Fibroblast of upper back skin (primary cell): ENCODE measurements at regions not wholly inside any gene's neighbourhood (a gene's known extent, or its start where the extent isn't known, plus 50 kb on each side); places are given as distances from the start of the nearest gene placed in this dataset.
"Not testable (repeated sequence)": the region's sequence is repeated elsewhere in the genome, so short reads cannot be mapped to it uniquely, and the experiment has no call there.

Experiments
- DNase-seq: peaks from one replicate; pipeline ENCODE4 v3.0.0-alpha.2; 2013

DNA sequence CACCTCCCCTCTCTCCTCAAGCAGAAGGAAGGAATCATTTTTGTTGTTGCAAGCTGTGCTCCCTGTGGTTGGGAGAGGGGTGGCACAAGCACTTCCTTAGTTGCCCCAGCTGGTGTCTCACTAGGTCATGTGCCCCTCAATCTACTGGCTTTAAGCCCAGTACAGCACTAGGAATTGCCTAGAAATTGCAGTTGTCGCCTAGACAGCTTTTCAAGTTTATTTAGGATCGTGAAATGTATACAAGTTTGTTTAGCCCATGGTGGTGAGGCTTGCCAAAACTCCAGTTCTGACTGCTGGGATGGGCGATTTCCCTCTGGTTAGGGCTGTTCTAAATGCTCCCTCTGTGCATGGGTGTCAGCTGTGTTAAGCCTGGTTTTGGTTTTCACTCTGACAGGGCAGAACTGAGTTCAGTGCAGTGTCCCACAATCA, 126.8 kb upstream of the ZNF644 start:
- no peak for DNase-seq

- no peak for DNase-seq
These were observed 120.0 kb upstream of the ZNF644 start for GRCh38 chr1:91141858-91142257.

DNA sequence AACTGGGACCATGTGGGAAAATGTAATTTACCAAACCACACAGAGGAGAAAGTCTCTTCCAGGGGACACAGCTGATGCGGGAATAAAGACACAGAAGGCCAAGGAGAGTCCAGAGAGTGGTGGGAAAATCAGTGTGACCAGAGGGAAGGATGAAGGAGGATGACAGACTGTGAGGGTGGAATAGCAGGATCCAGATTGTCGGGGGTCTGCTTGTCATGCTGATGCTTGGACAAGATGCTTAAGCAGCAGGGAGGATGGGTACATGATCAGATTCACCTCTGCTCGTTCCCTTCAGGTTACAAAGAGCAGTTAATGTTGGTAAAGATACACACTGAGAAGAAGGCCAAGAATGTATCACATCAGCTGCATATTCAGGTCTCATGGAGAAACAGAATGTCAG, 117.1 kb upstream of the ZNF644 start:
- DNase-seq, result no peak

- no peak for DNase-seq
These were observed 115.5 kb upstream of the ZNF644 start for GRCh38 chr1:91137173-91137852.

DNA sequence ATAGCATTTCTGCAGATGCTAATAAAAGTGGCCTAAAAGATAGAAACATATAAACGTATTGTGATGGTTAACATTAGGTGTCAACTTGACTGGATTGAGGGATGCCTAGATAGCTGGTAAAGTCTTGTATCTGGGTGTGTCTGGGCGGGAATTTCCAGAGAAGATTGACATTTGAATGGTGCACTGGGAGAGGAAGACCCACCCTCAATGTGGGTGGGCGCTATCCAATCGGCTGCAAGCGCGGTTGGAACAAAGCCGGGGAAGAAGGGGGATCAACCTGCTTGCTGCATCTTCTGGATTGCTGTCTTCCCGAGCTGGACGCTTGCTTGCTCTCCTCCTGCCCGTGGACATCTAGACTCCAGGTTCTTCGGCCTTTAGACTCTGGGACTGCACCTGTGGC, 114.0 kb upstream of the ZNF644 start:
- DNase-seq, result no peak

DNA sequence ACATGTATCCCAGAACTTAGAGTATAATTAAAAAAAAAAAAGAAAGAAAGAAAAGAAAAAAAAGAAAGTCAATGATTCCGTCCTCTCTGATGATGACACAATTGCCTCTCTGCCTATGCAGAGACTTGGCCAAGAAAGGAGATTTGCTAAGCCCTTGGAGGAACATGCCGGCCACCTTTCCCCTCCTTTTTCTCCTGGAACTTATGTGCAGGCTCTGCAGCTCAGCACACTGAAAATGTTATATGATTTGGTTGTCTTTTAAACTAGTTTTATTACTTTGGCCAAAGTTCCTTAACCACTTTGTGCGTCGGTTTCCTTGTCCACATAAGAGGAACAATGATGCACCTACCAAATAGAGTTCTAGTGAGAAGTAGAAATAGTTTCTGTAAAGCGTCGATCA, 111.4 kb upstream of the ZNF644 start:
- DNase-seq, result no peak

DNA sequence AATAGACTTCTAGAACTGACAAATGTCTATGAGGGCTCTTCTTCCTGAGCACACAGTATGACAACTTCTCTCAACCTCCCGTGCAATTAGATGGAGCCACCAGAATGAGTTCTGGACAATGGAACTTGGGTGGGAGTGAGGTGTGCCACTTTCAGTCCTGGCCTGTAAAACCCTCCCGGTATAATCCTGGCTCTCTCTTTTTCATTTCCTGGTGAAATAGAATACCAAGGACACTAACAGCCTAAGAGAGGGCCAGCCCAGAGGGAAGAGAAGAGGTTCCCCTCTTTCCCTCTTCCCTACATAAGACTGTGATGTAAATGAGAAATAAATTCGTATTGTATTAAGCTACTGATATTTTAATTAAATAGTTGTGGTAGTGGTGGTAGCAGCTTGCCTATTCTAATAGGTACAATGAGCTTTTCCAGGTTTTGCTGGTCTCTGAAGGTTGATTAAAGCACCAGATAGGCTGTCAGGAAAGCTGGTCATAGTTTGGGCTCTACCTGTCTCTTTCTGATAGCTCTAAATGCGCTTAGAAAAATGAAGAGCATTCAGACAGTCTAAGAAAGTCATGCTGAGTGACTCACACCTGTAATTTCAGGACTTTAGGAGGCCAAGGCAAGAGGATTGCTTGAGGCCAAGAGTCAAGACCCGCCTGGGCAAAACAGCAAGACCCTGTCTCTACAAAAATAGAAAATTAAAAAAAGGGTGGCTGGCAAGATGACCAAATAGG, 108.6 kb upstream of the ZNF644 start:
- no peak for DNase-seq

DNA sequence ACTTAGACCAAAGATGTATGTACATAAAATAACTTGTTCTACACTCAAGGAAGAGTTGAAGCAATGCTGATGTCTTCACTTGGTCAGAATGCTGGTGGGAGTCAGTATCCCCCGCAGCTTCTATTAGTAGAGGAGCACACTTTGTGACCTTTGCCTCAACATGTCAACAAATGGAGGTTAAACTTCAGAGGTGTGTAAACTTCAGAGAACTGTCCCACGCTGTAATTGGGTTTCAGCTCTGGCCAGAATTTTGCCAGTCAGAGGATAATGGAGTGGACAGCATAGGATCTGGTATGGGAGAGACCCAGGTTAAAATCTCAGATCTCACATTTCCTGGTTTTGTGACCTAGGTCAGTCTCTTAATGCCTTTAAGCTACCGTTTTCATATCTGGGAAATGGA, 107.6 kb upstream of the ZNF644 start:
- no peak for DNase-seq

- DNase-seq, result no peak
These were observed 107.2 kb upstream of the ZNF644 start for GRCh38 chr1:91129017-91129416.

DNA sequence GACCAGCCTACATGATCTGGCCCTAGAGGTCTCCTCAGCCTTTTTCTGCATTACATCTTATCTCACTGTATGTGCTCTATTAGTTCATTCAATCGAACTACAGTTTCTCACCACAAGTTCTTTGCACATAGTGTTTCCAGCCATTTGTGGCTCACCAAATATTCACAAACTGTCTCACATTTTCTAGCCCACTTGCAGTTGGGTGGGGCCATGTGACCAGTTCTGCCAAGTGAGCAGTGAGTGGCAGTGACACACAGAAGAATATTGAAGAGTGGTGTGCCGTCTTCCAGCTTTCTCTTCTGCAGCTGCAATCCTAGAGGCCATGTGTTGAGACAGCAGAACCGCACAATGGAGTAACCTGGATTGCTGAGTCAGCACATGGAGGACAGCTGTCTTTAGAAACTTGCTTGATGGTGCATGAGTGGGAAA, 103.2 kb upstream of the ZNF644 start:
- peak; percentile 1 for DNase-seq

- no peak for DNase-seq
These were observed 102.6 kb upstream of the ZNF644 start for GRCh38 chr1:91124290-91124985.

DNA sequence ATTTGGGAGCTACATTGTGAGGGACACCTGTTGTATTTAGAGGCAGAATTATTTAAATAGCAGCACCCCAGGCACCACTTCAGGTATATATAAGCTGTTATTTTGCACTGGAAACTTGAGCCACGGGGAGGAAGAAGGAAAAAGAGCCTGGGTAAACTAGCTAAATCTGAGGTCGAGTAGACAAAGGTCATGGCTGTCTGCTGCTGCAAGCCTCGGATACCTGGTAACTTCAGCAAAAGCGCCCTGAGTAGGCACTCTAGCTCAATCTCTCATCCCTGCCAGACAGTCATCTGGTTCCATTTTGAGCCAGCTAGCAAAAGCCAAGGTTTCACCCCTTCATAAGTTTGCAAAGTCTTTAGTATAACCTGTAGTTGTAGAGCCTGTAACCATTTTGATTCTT, 101.9 kb upstream of the ZNF644 start:
- DNase-seq, result no peak

GRCh38 chr1:91123319-91123718, 101.5 kb upstream of the ZNF644 start:
- no peak for DNase-seq

DNA sequence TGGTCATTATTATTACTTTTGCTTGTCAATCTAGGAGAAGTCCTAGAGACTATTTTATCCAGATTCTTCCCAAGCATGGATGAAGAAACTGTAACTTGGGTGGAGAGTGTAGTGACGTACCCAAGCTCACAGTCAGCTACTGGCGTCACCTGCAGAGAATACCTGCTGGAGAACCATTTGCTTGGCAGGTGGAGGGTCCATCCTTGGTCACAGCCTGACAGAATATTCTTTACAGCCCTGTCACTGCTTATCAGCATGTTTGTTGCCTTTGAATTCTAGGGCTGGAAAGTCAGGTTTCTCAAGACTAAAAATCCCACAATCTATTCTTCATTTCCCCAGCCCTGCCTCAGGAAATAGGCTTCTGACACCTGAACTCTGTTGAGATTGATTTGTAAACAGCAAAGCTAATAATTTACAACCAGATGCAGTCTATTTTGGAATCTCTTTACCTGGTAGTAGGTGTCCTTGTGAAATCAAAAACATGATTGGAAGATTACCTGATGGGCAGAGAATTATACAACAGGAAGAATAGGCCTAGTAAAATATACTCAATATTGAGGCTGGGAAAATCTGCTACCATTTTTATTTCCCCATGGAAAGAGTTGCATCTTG, 100.4 kb upstream of the ZNF644 start:
- no peak for DNase-seq

DNA sequence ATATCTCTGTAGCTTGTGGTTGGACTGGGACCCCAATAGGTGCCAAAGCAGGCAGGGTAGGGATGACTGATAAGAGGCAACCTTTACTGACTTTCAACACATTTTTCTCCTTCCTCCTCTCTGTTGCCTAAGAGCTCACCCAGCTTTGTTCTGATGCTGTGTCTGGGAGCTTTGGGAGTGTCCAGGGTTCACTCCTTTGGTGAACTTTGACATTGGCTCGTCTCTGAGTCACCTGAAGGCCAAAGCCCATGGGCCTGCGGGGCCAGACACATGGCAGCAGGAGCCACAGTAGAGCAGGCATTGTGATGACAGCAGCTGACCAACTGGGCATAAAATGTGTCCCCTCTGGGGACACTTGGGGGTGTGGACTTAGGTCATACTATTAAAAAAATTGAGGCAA, 99.5 kb upstream of the ZNF644 start:
- no peak for DNase-seq

GRCh38 chr1:91120936-91121335, 99.1 kb upstream of the ZNF644 start:
- DNase-seq, result no peak

DNA sequence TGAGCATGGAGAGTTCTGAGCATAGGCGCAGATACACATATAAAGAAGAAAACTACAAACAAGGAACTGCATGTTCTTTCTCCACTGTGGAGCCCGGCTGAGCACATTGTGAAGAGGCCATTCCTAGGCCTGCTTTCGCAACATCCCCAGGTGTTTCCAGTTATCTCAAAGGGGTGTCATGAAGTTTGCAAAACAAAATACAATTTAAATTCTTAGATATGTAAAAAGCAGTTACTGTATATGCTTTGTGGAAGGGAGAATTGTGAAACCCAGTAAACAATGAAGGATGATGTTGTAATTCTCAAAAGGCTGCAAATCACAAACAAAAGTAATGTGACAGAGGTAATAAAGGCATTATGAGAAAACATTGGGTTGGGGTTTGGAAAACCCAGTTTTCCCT, 98.6 kb upstream of the ZNF644 start:
- DNase-seq, result no peak

DNA sequence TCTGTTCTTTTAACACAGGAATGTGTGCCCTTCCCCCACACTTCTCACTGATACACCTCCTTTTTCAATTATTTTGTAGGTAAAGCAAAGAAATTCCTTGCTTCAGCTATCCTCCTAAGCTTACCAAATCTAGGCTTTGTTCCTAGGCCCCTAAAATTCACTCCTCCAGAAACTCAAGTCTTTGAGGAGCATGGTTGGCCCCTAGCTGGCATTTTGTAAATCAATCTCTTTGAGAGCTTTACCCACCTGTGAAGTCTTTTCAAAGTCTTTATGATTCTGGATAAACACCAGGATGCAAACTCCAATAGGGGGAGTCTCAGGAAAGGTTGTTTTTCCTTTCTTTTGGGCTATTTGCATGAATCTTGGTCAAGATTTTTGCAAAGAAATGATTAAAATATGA, 82.9 kb upstream of the ZNF644 start:
- DNase-seq, result no peak

DNA sequence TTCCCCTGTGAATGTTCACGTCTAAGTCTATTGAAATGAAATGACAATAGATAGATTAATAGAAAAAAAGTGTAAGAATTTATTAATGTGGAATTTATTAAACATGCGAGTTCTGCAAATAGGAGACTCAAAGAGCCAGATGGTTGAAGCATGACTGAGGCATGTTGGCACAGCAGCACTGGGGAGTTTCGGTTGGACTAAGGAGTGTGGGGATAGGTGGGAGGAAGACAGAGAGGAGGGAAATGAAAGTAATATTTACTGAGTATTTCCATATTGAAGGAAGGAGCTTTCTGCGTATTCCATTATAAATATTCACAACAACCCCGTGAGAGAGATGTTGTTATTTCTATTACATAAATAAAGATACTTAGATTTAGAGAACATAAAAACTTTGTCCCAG, 79.5 kb upstream of the ZNF644 start:
- DNase-seq, result no peak

GRCh38 chr1:91099746-91100621, 78.1 kb upstream of the ZNF644 start:
- DNase-seq, result no peak

GRCh38 chr1:91098299-91098906, 76.6 kb upstream of the ZNF644 start:
- DNase-seq, result no peak

- not testable (repeated sequence) for DNase-seq
These were observed 73.5 kb upstream of the ZNF644 start for GRCh38 chr1:91095321-91095720.
